ENCODE measurements at regions not wholly inside any gene's neighbourhood (a gene's known extent, or its start where the extent isn't known, plus 50 kb on each side); places are given as distances from the start of the nearest gene placed in this dataset.

DNA sequence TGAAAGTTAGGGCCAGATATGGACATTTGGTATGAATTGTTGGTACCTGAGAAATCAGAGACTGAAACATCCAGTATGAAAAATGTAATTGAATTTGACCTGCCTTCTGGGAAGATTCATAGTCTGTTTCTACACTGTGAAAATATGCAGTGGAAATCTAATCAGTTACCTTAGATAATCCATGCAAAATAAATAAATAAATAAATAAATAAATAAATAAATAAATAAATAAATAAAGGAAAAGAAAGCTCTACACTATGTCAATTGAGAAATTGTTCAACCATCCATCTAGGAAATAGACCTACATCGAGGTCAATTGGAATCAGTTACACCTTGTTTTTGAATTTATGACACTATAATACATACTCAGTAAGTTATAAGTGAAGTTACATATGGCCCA lies 252.3 kb downstream of the VGLL3 start:
- Histone ChIP-seq H3K27ac (no peak overlapping the region), H3K4me1 (no peaks in the 10 kb centered on the region), H3K9me3 (no peaks in the 10 kb centered on the region), H3K4me3 (no peak overlapping the region), H3K27me3 (no peaks in the 10 kb centered on the region), H3K36me3 (no peaks in the 10 kb centered on the region)
- no peak for TF ChIP-seq POLR2A (IDR thresholded peaks at IDR 0.05)
- TF ChIP-seq, protein P1, sequence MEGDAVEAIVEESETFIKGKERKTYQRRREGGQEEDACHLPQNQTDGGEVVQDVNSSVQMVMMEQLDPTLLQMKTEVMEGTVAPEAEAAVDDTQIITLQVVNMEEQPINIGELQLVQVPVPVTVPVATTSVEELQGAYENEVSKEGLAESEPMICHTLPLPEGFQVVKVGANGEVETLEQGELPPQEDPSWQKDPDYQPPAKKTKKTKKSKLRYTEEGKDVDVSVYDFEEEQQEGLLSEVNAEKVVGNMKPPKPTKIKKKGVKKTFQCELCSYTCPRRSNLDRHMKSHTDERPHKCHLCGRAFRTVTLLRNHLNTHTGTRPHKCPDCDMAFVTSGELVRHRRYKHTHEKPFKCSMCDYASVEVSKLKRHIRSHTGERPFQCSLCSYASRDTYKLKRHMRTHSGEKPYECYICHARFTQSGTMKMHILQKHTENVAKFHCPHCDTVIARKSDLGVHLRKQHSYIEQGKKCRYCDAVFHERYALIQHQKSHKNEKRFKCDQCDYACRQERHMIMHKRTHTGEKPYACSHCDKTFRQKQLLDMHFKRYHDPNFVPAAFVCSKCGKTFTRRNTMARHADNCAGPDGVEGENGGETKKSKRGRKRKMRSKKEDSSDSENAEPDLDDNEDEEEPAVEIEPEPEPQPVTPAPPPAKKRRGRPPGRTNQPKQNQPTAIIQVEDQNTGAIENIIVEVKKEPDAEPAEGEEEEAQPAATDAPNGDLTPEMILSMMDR (IDR thresholded peaks at IDR 0.05), result no peak
- intact Hi-C loops (cut with DNase I; ENCODE audit: low total_unique reads), result no loop called here
- no peak for DNase-seq

DNA sequence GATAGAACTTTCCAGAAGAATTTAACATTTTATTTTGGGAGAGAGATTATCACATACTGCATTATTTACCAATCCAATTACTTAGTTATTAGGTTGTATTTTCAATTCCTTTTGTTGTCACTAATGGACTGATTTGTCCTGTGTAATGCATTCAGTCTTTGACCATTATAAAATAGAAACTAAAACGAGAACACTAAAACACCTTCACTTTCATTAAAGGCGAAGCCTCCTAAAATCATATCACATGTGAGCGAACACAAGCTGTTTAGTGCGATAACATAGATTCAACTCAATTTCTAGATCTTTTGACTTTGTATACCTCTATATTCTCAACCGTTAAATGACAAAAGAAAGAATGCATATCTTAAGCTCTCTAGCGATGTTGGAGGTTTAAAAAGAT lies 253.4 kb downstream of the VGLL3 start:
- intact Hi-C loops (cut with DNase I; ENCODE audit: low total_unique reads), result no loop called here
- DNase-seq, result no peak
- Histone ChIP-seq H3K36me3 (no peaks in the 10 kb centered on the region), H3K4me3 (no peak overlapping the region), H3K27me3 (no peaks in the 10 kb centered on the region), H3K9me3 (no peaks in the 10 kb centered on the region), H3K27ac (no peak overlapping the region), H3K4me1 (no peaks in the 10 kb centered on the region)
- no peak for TF ChIP-seq POLR2A (IDR thresholded peaks at IDR 0.05)
- TF ChIP-seq, protein P1 (IDR thresholded peaks at IDR 0.05), result no peak

DNA sequence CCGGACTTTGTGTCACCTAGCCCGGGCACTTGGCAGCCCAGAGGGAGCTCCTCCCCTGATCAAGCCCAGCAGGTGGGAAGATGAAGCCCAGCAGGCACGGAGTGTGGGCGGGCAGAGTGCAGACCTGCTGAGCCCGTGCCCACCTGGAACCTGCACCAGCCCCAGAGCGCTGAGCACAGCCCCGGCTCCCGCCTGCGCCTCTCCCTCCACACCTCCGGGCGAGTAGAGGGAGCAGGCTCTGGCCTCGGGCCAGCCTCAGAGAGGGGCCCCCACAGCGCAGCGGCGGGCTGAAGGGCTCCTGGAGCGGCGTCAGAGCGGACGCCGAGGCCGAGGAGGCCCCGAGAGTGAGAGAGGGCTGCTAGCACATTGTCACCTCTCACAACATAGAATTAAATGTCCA lies 257.7 kb downstream of the VGLL3 start:
- no peaks in the 10 kb centered on the region for H3K36me3 ChIP-seq
- no peaks in the 10 kb centered on the region for H3K4me1 ChIP-seq
- H3K4me3 ChIP-seq, result no peak overlapping the region
- no peaks in the 10 kb centered on the region for H3K9me3 ChIP-seq
- H3K27ac ChIP-seq, result no peak overlapping the region
- DNase-seq, result no peak
- no peaks in the 10 kb centered on the region for H3K27me3 ChIP-seq
- intact Hi-C loops (cut with DNase I; ENCODE audit: low total_unique reads), result no loop called here
- TF ChIP-seq, protein P1 (IDR thresholded peaks at IDR 0.05), result no peak
- no peak for TF ChIP-seq POLR2A (IDR thresholded peaks at IDR 0.05)

DNA sequence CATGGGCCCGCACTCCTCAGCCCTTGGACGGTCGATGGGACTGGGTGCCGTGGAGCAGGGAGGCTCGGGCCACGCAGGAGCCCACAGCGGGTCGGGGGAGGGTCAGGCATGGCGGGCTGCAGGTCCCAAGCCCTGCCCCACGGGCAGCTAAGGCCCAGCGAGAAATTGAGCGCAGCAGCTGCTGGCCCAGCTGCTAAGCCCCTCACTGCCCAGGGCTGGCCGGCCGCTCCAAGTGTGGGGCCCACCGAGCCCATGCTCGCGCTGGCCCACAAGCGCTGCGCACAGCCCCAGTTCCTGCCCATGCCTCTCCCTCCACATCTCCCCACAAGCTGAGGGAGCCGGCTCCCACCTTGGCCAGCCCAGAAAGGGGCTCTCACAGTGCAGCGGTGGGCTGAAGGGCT lies 259.4 kb downstream of the VGLL3 start:
- no peak overlapping the region for H3K27ac ChIP-seq
- no peak for DNase-seq
- H3K4me3 ChIP-seq, result no peak overlapping the region
- intact Hi-C loops (cut with DNase I; ENCODE audit: low total_unique reads), result no loop called here
- TF ChIP-seq POLR2A (IDR thresholded peaks at IDR 0.05), result no peak
- TF ChIP-seq, protein P1 (IDR thresholded peaks at IDR 0.05), result no peak
- H3K4me1 ChIP-seq, result no peaks in the 10 kb centered on the region
- H3K9me3 ChIP-seq, result no peaks in the 10 kb centered on the region
- no peaks in the 10 kb centered on the region for H3K36me3 ChIP-seq
- no peaks in the 10 kb centered on the region for H3K27me3 ChIP-seq

DNA sequence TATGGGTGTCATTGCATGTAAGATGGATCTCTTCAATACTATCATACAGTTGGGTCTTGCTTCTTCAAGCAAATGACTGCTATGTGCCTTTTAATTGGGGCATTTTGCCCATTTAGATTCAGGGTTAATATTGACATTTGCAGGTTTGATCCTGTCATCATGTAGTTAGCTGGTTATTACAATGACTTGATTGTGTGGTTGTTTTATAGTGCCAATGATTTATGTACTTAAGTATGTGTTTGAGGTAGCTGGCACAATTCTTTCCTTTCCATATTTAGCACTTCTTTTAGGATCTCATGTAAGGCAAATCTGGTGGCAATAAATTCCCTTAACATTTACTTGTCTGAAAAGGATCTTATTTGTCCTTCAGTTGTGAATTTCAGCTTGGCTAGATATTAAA lies 267.5 kb downstream of the VGLL3 start:
- H3K27me3 ChIP-seq, result no peaks in the 10 kb centered on the region
- no peak for DNase-seq
- H3K9me3 ChIP-seq, result no peaks in the 10 kb centered on the region
- intact Hi-C loops (cut with DNase I; ENCODE audit: low total_unique reads), result no loop called here
- no peak overlapping the region for H3K4me3 ChIP-seq
- H3K36me3 ChIP-seq, result no peaks in the 10 kb centered on the region
- no peak overlapping the region for H3K27ac ChIP-seq
- no peaks in the 10 kb centered on the region for H3K4me1 ChIP-seq
- no peak for TF ChIP-seq POLR2A (IDR thresholded peaks at IDR 0.05)
- TF ChIP-seq, protein P1 (IDR thresholded peaks at IDR 0.05), result no peak

Measured in uterus (tissue), 3 donors.